GM19463 (cell line): ENCODE measurements at regions not wholly inside any gene's neighbourhood (a gene's known extent, or its start where the extent isn't known, plus 50 kb on each side); places are given as distances from the start of the nearest gene placed in this dataset.

ENCODE experiments used
- ATAC-seq: cut with Tn5 transposase; IDR thresholded peaks from one replicate; pipeline ENCODE4 v1.9.1; 2021; ENCODE audit warnings: mild to moderate bottlenecking, moderate library complexity; ENCODE audit not compliant: unreplicated experiment

DNA sequence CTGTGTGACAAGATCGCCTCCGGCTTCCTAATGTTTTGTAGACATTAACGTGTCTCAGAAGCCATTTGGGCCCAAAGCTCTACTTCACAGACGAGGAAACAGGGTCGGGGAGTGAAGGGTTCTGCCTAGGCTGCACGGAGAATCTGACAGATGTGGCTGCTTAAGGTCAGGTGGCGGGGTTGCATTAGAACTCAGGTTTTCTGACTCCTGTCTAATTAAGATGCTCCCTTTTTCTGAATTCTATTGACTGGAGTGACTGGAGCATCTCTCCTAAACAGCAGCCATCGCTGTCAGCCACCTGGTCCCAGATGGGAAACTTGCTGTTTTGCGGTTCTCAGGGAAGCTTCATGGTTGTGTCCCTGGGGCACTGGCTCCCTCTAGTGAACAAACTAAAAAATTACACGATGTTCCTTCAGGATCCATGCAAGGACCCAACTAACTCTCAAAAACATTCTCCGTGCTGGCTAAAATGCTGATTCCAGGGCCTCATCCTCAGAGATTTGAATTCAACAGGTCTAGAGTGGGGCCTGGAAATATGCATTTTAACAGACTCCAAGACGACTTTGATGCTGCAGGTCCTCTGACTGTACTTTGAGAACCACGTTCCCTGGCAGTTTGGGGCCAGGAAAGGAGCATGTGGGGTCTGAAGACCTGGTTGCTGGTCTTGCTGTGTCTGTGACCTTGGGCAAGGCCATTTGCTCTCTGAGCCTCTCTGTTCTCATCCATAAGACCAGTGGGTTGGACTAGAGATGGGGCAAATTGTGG, 117.4 kb downstream of the IRF8 start:
- no peak for ATAC-seq

DNA sequence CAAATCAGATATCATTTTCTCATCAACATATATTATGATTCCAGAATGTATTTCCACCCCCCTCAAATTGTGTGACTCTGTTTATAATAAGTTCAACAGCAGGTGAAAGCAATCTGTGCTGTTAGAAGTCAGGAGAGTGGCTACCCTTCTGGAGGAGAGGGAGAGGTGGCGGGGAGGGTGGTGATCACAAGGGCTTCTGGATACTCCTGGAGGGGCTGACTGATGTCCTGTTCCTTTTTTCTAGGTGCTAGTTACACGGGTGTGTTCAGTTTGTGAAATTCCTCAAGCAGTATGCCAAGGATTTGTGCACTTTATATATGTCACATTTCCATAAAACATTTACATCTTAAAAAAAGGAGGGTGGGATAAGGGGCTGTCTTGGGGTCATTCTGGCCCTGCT, 119.1 kb downstream of the IRF8 start:
- ATAC-seq, result no peak

DNA sequence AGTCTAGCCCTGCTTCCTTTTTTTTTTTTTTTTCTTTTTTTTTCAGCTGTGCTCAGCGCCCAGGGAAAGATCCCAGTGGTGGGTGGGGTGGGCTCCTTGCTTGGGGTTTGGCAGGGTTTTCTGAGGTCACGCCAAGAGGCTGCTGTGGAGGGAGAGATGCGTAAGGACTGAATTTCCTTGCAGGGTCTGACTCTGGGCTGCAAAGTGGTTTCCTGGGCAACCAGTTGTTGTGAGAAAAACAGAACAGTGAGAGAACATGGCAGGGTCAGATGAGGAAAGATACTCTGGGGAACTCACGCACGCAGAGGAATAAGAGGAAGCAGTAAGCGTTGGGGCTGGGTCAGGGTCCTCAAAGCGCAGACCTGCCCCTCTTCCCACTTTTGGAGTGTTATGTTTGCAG, 119.5 kb downstream of the IRF8 start:
- ATAC-seq, result no peak

DNA sequence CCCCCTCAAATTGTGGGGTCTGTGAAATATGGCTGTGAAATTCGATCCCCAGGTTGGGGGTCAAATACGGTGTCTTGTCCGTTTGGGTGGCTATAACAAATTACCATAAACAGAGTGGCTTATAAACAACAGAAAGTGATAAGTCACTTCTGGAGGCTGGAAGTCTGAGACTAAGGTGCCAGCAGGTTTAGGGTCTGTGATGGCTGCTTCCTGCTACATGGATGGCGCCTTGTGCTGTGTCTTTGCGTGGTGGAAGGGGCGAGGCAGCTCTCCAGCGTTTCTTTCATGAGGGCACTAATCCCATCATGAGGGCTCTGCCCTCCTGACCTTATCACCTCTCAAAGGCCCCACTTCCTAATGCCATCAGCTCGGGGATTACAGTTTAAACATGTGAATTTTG, 120.0 kb downstream of the IRF8 start:
- no peak for ATAC-seq

DNA sequence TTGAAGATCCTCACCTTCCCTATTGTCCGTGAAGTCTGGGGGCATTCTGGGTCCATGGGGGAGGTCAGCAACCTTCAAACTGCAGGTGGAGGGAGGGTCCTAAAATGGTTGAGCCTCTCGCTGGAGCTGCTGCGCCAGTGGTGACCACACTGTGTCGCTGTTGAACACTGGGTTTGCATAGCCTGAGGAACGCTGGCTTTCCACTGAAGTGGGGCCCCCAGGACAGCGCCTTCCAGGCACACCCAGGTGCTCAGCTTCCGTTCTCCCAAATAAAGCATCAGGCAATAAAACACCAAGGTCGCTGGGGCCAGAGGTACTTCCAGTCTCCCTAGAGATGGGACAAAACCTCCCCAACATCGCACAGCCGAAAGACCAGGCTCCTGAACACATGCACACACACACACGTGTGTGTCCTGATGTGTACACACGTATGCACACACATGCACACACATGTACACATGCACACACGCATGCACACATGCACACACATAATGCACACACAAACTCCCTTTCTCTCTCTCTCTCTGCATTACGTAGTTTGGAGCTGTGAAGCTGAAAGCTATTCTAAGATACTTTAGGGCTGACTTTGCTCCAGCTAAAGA, 120.6 kb downstream of the IRF8 start:
- ATAC-seq, result no peak

DNA sequence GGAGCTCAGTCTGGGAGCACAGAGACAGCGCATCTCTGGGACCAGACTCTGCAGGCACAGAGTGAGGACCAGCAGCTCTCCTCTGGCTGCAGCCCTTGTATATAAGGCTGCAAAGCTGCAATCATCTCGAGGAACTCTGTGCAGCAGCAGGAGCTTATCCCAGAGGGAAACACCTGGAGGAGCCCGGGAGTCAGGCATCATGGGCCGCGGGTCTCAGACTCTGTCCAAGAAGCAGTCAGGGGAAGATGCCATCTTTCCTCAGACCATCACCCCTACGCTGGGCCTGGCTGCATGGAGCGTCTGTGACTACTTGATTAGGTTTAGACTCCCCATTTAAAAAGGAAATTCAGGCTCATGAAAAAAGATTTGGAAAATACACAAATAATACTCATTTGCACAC, 122.0 kb downstream of the IRF8 start:
- ATAC-seq, result no peak

DNA sequence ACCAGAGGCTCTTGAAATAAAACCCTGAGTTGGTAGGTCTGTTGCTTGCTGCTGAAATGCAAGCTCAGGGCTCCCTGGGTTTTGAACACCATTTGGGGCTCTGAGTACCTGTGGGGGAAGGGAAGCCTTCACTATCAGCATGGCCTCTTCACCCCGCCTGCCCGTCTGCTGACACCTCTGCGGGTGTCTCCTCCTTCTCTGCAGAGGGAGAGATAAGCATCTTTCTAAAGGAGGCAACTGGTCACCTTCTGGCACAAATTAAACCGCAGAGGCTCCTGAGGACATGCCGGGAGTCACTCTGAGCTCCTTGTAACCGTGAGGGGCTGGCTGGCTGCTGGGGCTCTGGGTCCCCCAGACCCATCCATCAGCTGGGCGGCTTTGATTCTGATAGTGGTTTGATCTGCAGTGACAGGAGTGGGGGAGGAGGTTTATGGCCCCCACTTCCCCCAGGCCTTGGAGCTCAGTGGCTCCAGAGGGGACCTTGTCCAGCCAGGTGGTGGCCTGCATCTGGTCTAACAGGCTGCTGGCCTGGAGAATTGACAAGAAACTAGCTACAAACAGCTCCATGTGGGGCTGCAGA, 123.5 kb downstream of the IRF8 start:
- no peak for ATAC-seq

DNA sequence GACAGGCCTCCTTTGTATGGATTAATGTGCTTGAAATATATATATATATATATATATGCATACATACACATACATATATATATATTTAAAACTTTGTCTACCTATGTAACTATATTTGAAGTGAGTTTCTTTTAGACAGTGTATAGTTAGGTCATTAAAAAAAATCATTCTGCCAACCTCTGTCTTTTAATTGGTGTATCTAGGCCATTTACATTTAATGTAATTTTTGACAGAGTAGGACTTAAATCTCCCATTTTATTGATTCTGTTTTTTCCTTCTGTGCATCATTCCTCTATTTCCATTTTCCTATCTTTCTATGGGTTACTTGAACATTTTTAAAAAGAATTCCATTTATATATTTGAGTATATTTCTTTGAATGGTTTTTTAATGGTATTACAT, 125.2 kb downstream of the IRF8 start:
- ATAC-seq, result no peak

DNA sequence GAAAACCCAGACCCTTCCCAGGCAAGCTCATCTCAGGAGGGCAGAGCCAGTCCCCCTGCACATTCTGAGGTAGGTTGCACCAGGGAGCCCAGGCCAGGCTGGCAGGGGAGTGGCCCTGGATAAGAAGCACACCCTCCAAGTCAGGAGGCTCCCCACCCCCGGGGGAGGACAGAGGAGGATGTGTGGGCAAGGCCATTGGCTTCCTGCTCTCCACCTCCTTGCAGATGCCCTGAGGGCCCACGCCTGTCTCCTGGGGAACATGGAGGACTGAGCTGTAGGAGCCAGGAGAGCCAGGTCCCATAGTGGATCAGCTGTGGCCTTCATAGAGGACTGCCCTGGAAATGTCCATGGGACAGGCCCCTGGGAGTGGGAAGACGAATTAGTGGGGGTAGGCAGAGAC, 126.7 kb downstream of the IRF8 start:
- ATAC-seq, result no peak

DNA sequence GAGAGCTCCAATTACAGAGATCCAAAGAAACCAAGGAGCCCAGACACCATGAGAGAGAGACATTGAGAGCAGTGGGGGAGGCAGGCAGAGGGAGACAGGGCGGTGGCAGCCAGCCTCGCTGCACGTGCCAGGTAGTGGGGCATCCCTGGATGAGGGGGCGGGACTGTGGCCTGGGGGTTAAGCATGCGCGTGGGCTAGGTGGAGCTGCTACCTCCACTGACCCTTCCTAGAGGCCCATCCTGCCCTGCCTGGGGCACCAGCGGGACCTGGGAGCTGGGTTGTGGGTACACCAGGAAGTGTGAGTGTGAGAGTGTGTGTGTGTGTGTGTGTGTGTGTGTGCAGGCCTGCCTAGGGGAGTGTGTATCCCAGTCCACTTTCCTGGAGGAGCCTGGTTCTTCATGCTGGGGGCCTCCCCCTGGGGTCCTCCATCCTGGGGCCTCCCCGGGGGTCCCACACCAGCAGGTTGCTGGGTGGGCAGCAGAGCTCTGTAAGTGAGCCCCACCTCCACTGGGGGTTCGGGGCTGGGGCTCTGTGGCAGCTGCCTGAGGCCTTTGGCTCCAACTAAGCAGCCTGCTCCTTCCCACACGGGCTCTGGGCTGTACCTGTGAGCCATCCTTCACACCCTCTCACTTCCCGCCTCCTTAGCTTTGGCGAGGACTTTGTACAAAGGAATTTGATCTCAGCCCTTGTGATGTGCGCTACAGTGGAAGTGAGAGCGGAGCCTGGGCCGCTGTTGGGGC, 127.4 kb downstream of the IRF8 start:
- ATAC-seq, result no peak

DNA sequence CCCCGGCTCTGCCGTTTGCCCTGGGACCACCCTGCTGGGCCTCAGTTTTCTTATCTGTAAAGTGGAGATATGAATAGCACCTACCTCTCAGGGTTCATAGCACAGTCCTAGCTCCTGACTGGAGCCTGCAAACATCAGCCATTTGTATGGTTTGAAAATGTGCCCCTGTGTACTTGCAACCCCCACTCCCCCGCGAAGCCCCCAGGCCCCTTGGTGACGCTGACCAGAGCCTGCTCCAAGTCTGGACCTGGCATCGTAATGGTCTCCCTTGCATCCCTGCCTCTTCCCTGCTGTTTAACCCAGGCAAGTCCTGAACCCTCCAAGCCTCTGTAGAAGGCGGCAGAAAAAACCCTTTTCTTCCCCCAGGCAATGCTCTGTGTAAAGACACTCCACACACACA, 128.0 kb downstream of the IRF8 start:
- ATAC-seq, result no peak

DNA sequence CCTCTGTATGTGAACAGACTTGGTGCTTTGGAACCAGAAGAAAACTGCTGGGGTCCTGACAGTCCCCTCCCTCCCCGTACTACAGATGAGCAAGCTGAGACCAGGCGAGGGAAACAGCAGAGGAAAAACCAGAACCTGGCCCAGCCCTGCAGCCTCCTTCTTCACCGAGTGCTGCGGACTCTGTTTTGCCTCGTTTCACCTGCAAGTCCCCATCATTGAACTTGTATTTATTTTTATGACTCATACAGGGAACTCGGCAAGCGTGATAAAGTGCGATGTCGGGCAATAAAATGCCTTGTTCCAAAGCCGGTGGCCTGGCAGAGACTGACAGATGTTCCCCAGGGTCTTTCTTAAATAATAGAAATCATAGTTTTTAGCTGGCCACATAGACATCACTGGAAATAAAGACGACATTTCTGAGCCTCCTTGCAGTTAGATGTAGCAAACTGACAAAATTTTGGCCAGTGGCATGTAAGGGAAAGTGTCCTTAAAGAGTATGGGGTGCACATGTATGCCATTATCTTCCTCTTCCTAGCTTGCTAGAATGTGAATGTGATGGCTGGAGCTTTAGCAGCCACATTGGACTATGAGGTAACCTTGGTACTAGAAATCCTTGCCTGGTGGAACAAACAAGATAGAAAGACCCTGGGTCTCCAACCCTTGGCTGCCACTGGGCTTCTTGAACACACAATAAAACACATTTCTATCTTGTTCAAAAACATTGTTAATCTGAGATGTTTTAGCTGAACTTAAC, 128.6 kb downstream of the IRF8 start:
- no peak for ATAC-seq

DNA sequence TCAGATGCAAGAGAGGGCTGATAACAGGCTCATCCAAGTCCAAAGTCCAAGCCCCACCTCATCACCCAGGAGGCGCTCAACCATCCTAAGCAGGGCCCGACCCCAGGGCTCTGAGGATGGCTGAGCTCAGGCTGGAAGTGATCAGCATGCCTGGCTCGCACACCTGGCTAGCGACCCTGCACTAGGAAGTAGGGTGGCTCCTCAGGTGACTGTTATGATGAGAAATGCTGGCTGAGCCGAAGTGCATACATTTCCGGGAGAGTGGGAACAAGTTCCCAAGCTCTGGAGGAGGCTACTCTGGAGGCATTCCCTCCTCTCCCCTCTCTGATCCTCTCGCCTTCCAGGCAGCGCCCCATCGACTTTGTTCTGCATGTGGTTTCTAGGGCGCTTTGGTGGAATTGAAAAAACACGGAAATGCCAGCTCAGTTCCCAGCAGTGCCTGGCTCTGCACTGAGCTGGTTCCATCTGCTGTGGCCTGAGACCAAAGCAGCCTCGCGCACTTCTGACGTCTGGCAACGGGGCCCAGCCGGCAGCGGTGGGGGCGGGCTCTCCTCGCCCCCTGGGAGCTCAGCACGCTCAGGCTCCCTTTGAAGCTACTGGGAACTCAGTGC, 130.3 kb downstream of the IRF8 start:
- ATAC-seq, result no peak

DNA sequence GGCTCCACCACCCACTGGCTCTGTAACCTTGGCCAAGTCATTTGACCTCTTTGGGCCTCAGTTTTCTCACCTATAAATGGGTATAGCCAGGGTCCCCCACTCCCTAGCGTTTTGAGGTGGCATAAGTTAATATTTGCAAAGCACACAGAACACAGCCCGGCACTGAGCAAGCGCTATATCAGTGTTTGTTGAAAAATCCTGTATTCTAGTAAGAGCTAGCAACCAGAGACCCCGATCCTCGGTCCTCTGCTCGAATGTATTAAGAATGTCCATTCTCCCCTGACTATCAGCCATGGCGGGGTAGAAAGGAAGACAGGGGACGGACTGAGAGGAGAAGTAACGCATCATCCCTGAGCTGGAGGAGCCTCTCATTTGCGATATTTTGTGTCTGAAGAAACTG, 131.2 kb downstream of the IRF8 start:
- no peak for ATAC-seq

DNA sequence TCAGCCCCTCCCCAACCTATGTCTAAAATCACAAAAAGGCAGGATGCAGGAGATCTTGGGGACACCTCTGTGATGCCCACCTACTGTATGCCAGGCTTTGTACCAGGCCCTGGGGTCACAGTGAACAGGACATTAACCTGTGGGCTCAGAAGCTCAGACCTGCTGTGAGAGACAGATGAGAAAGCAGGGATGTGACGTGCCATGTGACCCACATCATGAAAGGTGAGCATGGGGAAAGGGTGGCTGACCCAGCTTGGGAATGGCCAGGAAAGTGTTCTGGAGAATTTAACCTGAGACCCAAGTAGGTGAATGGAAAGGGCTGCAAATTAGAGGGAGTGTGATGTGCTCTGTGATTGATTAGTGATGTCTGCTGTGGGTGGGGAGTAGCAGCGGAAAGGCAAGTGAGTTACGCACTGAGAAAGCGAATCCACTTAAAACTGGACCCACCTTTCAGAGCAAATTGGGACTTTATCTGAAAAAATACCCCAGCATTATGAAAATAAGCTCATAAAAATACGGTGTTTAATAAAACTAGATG, 132.2 kb downstream of the IRF8 start:
- no peak for ATAC-seq

DNA sequence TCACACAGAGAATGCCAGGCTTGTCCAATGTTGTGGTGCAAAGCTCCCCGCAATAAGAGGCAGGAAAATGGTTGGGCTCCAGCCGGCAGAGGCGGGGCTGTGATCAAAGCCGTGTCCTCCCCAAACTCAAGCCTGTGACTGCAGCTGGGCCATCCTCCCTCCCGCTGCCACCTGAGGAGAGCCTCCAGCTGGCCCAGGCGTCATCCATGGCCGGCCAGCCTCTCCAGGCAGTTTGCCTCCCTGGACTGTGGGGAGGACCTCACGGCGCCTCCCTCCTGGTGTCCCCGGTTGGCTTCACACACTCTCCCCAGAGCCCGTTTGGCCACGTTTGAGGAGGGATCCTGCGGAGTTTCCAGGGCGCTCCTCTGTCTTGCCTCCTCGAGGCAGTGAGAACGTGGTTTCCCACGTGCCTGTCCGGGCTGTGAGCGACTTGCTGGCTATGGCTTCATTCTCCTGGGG, 134.1 kb downstream of the IRF8 start:
- ATAC-seq, result no peak

DNA sequence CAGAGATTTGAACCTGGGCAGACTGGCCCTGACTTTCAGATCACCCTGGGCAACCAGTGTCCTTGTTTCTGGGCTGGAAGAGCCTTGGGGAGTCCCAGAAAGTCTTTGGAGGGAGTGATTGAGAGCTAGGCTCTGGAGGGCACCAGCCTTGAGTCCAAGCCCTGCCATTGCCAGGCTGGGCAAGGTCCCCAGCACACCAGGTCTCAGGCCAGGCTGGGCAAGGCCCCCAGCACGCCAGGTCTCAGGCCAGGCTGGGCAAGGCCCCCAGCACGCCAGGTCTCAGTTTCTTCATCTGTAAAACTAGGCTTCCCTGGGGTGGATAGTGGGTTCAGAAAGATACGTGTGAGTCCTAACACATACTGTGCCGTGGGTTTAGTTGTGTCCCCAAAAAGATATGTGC, 135.0 kb downstream of the IRF8 start:
- ATAC-seq, result no peak

DNA sequence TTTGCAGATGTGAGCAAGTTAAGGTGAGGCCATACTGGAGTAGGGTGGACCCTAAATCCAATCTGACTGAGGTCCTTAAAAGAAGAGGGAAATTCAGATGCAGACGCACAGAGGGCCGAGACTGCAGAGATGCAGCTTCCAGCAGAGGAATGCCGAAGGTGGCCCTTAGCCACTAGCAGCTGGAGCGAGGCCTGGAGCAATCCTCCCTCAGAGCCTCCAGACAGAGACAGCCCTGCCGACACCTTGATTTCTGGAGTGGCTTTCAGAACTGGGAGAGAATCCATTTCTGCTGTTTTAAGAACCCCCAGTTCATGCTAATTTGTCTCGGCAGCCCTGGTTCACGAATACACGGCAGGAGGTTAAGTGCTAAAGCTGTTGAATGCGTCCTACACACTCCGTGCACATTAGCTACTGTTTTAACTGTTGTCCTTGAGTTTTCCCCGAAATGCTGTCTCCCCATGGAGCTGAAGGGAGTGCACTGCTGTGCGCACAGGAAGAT, 135.5 kb downstream of the IRF8 start:
- no peak for ATAC-seq

DNA sequence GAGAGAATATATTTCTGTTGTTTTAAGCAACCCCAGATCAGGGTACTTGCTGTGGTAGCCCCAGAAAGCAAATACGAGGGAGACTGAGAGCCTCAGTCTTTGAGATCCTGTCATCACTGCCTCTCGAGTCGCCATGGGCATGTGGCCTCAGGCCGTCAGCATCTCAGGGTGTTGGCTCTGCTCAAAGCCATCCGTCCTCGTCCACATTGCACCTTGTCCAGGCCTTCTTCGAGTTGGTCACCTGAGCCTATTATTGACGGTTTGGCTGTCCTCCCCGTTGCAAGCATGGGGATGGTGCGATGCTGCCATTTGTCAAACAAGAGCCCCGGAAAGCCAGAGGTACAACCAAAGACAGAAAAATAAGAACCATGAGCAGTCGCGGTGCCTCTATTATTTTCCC, 136.9 kb downstream of the IRF8 start:
- ATAC-seq, result no peak
